Keratinocyte (primary cell): ENCODE measurements at regions not wholly inside any gene's neighbourhood (a gene's known extent, or its start where the extent isn't known, plus 50 kb on each side); places are given as distances from the start of the nearest gene placed in this dataset.

Experiments used
- EZH2 ChIP-seq: IDR thresholded peaks from one replicate; pipeline ENCODE4 v1.6.1; 2012; ENCODE audit warnings: inconsistent platforms, mild to moderate bottlenecking, low read length, moderate library complexity
- TF ChIP-seq, protein P1 (sequence below), 3 experiments: IDR thresholded peaks in 1 of 3; conservative IDR thresholded peaks in 1 of 3; optimal IDR thresholded peaks in 1 of 3; 2 replicates in 2 of 3; 3 replicates in 1 of 3; pipeline versions ENCODE3 to v1.5.1; 2011; ENCODE audit warnings: low read length in 3 of 3, mild to moderate bottlenecking in 3 of 3, moderate library complexity in 2 of 3, control low read depth in 1 of 3, inconsistent platforms in 1 of 3; ENCODE audit not compliant: insufficient read depth in 2 of 3; ENCODE audit errors: extremely low read depth in 1 of 3

DNA sequence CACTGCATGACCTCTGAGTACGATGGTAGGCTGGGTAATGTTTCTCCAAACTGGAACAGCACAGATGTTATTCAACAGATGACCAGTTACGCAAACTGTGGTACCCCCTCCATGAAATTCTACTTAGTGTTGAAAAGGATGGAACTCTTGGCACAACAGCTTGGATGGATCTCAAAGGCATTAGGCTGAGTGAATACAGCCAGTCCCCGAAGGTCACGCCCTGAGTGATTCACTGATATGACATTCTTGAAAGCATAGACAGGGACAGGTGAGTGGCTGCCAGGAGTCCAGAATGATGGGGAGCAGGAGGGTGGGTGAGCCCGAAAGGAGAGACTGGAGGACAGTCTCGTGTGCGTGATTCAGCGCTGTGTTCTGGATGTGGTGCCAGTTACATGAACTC is 187.5 kb upstream of the TMEM132C start:
- TF ChIP-seq, protein P1, sequence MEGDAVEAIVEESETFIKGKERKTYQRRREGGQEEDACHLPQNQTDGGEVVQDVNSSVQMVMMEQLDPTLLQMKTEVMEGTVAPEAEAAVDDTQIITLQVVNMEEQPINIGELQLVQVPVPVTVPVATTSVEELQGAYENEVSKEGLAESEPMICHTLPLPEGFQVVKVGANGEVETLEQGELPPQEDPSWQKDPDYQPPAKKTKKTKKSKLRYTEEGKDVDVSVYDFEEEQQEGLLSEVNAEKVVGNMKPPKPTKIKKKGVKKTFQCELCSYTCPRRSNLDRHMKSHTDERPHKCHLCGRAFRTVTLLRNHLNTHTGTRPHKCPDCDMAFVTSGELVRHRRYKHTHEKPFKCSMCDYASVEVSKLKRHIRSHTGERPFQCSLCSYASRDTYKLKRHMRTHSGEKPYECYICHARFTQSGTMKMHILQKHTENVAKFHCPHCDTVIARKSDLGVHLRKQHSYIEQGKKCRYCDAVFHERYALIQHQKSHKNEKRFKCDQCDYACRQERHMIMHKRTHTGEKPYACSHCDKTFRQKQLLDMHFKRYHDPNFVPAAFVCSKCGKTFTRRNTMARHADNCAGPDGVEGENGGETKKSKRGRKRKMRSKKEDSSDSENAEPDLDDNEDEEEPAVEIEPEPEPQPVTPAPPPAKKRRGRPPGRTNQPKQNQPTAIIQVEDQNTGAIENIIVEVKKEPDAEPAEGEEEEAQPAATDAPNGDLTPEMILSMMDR (optimal IDR thresholded peaks at IDR 0.05 in 1 of 3, IDR thresholded peaks at IDR 0.05 in 1 of 3, conservative IDR thresholded peaks at IDR 0.05 in 1 of 3; ENCODE audit: extremely low read depth in 1 of 3, insufficient read depth in 2 of 3, low read length in 3 of 3): no peak
- no peak for TF ChIP-seq EZH2
